WI38 (cell line): ENCODE measurements at regions not wholly inside any gene's neighbourhood (a gene's known extent, or its start where the extent isn't known, plus 50 kb on each side); places are given as distances from the start of the nearest gene placed in this dataset.

Experiments
- H3K4me3 ChIP-seq: 2 replicates; pipeline ENCODE4 v1.5.1; 2011; ENCODE audit warnings: low read depth, mild to moderate bottlenecking, control low read depth, low read length
- CTCF ChIP-seq: IDR thresholded peaks from 2 replicates; pipeline ENCODE4 v1.5.1; 2012; ENCODE audit warnings: low read depth, mild to moderate bottlenecking, control low read depth, low read length

DNA sequence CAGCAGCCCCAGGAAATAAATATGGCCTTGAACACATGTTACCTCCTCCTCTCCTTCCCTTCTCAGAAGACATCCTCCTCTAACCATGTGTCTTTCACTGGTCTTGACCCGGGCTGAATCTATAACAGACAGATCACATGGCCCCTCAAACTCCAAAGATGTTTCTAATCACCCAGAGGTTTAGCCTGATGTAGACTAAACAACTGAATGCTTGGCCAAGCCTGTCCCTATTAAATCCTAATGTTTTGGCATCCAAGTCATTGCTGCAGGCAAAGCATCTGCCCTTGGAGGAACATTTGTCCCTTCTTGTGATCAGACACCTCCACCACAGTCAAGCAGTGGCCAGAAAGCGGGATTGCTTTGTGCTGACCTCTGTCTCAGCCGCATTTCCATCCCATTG is 65.5 kb downstream of the ANKRD60 start:
- H3K4me3 ChIP-seq = no peak overlapping the region
- no peak for TF ChIP-seq CTCF

- TF ChIP-seq CTCF = no peak
- H3K4me3 ChIP-seq = no peak overlapping the region
Measured at GRCh38 chr20:58161192-58161591, 67.3 kb downstream of the ANKRD60 start.

- no peak overlapping the region for H3K4me3 ChIP-seq
- TF ChIP-seq CTCF = no peak
Measured at GRCh38 chr20:58160451-58161061, 67.9 kb downstream of the ANKRD60 start.

DNA sequence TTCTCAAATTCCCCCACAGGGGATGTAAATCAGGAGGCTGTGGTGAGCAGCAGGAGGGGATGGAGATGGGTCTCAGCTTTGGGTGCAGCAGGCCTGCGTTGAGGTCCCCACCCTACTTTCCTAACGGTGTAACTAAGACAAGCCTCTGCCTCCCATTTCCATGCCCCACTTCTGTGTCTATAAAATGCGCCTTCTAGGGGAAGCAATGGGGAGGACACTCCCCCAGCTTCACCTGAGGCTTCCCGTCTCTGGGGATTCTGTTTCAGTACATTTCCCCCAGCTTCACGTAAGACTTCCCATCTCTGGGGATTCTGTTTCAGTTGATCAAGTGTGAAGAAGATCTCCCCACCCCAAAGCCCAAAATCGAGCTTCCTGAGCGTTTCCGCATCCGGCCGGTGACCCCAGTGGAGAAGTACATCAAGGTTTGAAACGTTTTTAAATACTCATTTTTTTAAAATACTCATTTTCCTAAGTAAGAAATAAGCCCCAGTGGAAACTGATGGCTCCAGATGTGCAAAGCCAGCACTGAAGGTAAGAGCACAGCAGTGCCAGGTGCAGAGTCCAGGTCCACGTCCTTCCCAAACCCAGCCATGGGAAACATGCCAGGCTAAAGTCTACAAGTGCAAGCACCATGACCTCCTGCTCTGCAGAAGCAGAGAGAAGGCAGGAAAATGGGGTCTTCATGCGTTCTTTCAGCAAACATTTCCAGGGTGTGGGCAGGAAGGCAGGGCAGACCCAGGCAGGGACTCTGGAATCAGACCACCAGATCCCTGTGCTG is 73.1 kb downstream of the ANKRD60 start:
- no peak overlapping the region for H3K4me3 ChIP-seq
- TF ChIP-seq CTCF = no peak

GRCh38 chr20:58154113-58154512 is 74.3 kb downstream of the ANKRD60 start:
- no peak for TF ChIP-seq CTCF
- no peak overlapping the region for H3K4me3 ChIP-seq

DNA sequence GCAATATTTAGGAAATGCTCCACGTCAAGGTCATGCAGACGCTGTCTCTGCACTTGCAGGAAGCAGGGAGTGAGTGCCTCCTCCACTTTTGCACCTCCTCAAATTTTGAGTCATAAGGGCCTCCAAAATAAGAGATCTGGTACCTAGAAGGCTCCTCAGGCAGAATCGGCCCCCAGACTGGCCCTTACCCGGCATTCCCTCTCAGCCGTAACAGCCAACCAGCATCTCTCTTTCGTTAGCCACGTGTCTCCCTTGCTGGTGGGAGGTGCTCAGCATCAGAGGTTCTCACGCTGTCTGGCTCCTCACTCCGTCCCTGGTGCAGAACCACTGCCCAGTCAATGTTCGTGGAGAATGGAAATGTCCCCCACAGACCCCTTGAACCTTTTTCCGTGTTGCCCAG is 75.3 kb downstream of the ANKRD60 start:
- no peak for TF ChIP-seq CTCF
- no peak overlapping the region for H3K4me3 ChIP-seq

DNA sequence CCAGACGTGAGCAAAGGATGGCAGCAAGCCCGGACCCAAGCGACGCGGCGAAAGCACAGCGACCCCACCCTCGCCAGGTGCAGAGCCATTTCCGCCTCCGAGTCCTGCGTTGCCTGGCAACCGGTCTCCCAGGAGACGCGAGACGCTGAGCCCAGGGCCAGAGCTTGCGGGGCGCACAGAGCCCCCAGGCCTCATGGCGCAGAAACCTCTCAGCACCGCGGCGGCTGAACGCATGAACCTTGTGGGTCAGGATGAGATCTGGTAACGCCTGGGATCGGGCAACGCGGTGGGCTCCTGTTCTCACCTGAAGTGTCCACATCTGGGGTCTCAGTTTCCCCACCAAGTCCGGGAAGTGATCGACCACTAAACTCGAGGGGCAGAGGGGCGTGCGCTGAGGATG is 77.7 kb downstream of the ANKRD60 start:
- TF ChIP-seq CTCF = no peak
- no peak overlapping the region for H3K4me3 ChIP-seq
